Hepatocyte (in vitro differentiated cells): ENCODE measurements at regions not wholly inside any gene's neighbourhood (a gene's known extent, or its start where the extent isn't known, plus 50 kb on each side); places are given as distances from the start of the nearest gene placed in this dataset.

Experiments used
- EZH2phosphoT487 ChIP-seq: fragments of 200-600 bp; sonication (generic); IDR thresholded peaks from one replicate; pipeline ENCODE4 v1.6.1; 2018; ENCODE audit warnings: antibody characterized with exemption, mild to moderate bottlenecking, low read depth, moderate library complexity; ENCODE audit not compliant: unreplicated experiment, severe bottlenecking
- TF ChIP-seq, protein P1 (sequence below): fragments of 200-600 bp; sonication (generic); IDR thresholded peaks from 2 replicates; pipeline ENCODE4 v1.5.1; 2016; ENCODE audit warnings: antibody characterized with exemption, mild to moderate bottlenecking; ENCODE audit not compliant: poor library complexity

GRCh38 chr10:78429984-78430383, 396.3 kb downstream of the RPS24 start:
- TF ChIP-seq, protein P1, sequence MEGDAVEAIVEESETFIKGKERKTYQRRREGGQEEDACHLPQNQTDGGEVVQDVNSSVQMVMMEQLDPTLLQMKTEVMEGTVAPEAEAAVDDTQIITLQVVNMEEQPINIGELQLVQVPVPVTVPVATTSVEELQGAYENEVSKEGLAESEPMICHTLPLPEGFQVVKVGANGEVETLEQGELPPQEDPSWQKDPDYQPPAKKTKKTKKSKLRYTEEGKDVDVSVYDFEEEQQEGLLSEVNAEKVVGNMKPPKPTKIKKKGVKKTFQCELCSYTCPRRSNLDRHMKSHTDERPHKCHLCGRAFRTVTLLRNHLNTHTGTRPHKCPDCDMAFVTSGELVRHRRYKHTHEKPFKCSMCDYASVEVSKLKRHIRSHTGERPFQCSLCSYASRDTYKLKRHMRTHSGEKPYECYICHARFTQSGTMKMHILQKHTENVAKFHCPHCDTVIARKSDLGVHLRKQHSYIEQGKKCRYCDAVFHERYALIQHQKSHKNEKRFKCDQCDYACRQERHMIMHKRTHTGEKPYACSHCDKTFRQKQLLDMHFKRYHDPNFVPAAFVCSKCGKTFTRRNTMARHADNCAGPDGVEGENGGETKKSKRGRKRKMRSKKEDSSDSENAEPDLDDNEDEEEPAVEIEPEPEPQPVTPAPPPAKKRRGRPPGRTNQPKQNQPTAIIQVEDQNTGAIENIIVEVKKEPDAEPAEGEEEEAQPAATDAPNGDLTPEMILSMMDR = no peak
- no peak for TF ChIP-seq EZH2phosphoT487
